GM23338 (cell line): ENCODE measurements at regions not wholly inside any gene's neighbourhood (a gene's known extent, or its start where the extent isn't known, plus 50 kb on each side); places are given as distances from the start of the nearest gene placed in this dataset.

Experiments used
- CREB1 ChIP-seq: fragments of 250-450 bp; sonication (Bioruptor Pico); IDR thresholded peaks from 2 replicates; pipeline ENCODE4 v1.5.0; 2020; ENCODE audit warnings: low read depth, mild to moderate bottlenecking, moderate library complexity
- EZH2 ChIP-seq: fragments of 200-600 bp; sonication (generic); IDR thresholded peaks from one replicate; pipeline ENCODE4 v1.8.0; 2017; ENCODE audit warnings: antibody characterized with exemption, mild to moderate bottlenecking, low read depth; ENCODE audit not compliant: unreplicated experiment
- ZNF462 ChIP-seq: fragments of 250-450 bp; sonication (Bioruptor Pico); IDR thresholded peaks from 2 replicates; pipeline ENCODE4 v1.5.0; 2020; ENCODE audit warnings: mild to moderate bottlenecking, moderate library complexity

- TF ChIP-seq ZNF462 (CRISPR knock-in tag) (no peak), CREB1 (CRISPR knock-in tag) (no peak), EZH2 (no peak)
These were observed 462.3 kb downstream of the MEIS1 start for GRCh38 chr2:66897181-66897580.
